ENCODE measurements at regions not wholly inside any gene's neighbourhood (a gene's known extent, or its start where the extent isn't known, plus 50 kb on each side); places are given as distances from the start of the nearest gene placed in this dataset.

GRCh38 chr15:31782016-31782783, 248.1 kb upstream of the CHRNA7 start:
- DNase-seq (ENCODE audit: extremely low read depth, low read depth) = no peak
- no peak for TF ChIP-seq CTCF (IDR thresholded peaks at IDR 0.05; ENCODE audit: low read depth, low read length)

GRCh38 chr15:31782951-31783350, 247.4 kb upstream of the CHRNA7 start:
- DNase-seq (ENCODE audit: extremely low read depth, low read depth) = no peak
- TF ChIP-seq CTCF (IDR thresholded peaks at IDR 0.05; ENCODE audit: low read depth, low read length) = no peak

- DNase-seq (ENCODE audit: extremely low read depth, low read depth) = no peak
- no peak for TF ChIP-seq CTCF (IDR thresholded peaks at IDR 0.05; ENCODE audit: low read depth, low read length)
Measured at GRCh38 chr15:31786360-31786759, 244.0 kb upstream of the CHRNA7 start.

- TF ChIP-seq CTCF (IDR thresholded peaks at IDR 0.05; ENCODE audit: low read depth, low read length) = no peak
- DNase-seq (ENCODE audit: extremely low read depth, low read depth) = no peak
Measured at GRCh38 chr15:31788104-31788503, 242.2 kb upstream of the CHRNA7 start.

GRCh38 chr15:31792611-31793199, 237.6 kb upstream of the CHRNA7 start:
- DNase-seq (ENCODE audit: extremely low read depth, low read depth) = no peak
- no peak for TF ChIP-seq CTCF (IDR thresholded peaks at IDR 0.05; ENCODE audit: low read depth, low read length)

- TF ChIP-seq CTCF (IDR thresholded peaks at IDR 0.05; ENCODE audit: low read depth, low read length) = no peak
- no peak for DNase-seq (ENCODE audit: extremely low read depth, low read depth)
Measured at GRCh38 chr15:31799319-31799714, 231.0 kb upstream of the CHRNA7 start.

- DNase-seq (ENCODE audit: extremely low read depth, low read depth) = no peak
Measured at GRCh38 chr15:31799715-31800321, 230.5 kb upstream of the CHRNA7 start.

More at GRCh38 chr15:31799715-31800321, 230.5 kb upstream of the CHRNA7 start:
- TF ChIP-seq CTCF (IDR thresholded peaks at IDR 0.05; ENCODE audit: low read depth, low read length) = no peak

Data from AG09319 (cell line).